NB4 (cell line): ENCODE measurements at regions not wholly inside any gene's neighbourhood (a gene's known extent, or its start where the extent isn't known, plus 50 kb on each side); places are given as distances from the start of the nearest gene placed in this dataset.

Experiments
- DNase-seq: peaks from one replicate; pipeline ENCODE4 v3.0.0; 2010; ENCODE audit warnings: low read depth
- H3K4me3 ChIP-seq: one replicate; pipeline ENCODE4 v1.5.1; 2011; ENCODE audit warnings: mild to moderate bottlenecking, low read depth, low read length, moderate library complexity
- MYC ChIP-seq: IDR thresholded peaks from 2 replicates; pipeline ENCODE4 v1.6.1; 2011; ENCODE audit warnings: low read depth, low read length
- POLR2A ChIP-seq: IDR thresholded peaks from 2 replicates; pipeline ENCODE4 v1.6.1; 2011; ENCODE audit warnings: mild to moderate bottlenecking; ENCODE audit not compliant: insufficient read length; ENCODE audit errors: extremely low read depth
- TF ChIP-seq, protein P1 (sequence below): IDR thresholded peaks from 2 replicates; pipeline ENCODE4 v1.6.1; 2011; ENCODE audit warnings: low read depth, low read length
- TF ChIP-seq, protein P2 (sequence below): IDR thresholded peaks from one replicate; pipeline ENCODE4 v1.5.1; 2012; ENCODE audit warnings: low read depth, low read length

DNA sequence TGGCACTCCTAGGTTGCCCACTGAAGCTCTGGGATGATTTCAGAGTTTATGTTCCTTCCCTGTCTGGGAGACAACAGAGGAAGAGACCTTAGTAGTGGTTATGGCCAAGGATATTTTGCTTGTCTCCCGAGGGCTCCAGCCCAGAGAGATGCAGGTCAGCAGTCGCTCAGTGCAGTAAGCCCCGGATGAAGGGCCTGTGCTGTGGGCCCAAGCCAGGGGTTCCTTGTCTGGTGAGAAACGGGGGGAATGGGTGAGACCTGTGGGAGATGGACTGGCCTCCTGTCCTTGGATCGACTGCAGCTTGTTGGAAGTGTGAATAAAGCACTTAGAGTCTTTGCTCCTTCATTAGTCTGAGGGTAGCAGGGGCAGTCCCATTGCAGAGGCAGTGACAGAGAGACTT lies 260.7 kb upstream of the RIOK2 start:
- TF ChIP-seq MYC, result no peak
- TF ChIP-seq POLR2A, result no peak
- TF ChIP-seq, protein P1, sequence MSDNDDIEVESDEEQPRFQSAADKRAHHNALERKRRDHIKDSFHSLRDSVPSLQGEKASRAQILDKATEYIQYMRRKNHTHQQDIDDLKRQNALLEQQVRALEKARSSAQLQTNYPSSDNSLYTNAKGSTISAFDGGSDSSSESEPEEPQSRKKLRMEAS, result no peak
- TF ChIP-seq, protein P2, sequence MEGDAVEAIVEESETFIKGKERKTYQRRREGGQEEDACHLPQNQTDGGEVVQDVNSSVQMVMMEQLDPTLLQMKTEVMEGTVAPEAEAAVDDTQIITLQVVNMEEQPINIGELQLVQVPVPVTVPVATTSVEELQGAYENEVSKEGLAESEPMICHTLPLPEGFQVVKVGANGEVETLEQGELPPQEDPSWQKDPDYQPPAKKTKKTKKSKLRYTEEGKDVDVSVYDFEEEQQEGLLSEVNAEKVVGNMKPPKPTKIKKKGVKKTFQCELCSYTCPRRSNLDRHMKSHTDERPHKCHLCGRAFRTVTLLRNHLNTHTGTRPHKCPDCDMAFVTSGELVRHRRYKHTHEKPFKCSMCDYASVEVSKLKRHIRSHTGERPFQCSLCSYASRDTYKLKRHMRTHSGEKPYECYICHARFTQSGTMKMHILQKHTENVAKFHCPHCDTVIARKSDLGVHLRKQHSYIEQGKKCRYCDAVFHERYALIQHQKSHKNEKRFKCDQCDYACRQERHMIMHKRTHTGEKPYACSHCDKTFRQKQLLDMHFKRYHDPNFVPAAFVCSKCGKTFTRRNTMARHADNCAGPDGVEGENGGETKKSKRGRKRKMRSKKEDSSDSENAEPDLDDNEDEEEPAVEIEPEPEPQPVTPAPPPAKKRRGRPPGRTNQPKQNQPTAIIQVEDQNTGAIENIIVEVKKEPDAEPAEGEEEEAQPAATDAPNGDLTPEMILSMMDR, result no peak
- H3K4me3 ChIP-seq, result no peak overlapping the region
- no peak for DNase-seq

DNA sequence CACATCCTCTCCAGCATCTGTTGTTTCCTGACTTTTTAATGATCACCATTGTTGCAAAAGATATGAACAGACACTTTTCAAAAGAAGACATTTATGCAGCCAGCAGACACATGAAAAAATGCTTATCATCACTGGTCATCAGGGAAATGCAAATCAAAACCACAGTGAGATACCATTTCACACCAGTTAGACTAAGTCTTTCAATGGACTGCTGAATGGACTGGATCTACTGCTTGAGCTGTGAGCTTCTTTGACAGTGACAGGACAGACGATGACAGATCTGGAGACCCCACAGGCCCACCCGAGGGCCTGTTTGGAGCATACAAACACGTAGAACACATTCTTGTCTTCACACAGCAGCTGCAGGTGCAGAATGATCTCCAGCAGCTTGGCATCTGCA lies 266.1 kb upstream of the RIOK2 start:
- H3K4me3 ChIP-seq, result no peak overlapping the region
- no peak for DNase-seq
- TF ChIP-seq MYC (no peak), POLR2A (no peak)
- TF ChIP-seq, protein P2, result no peak
- TF ChIP-seq, protein P1, result no peak

- no peak for TF ChIP-seq POLR2A
- TF ChIP-seq, protein P2, result no peak
- DNase-seq, result no peak
- H3K4me3 ChIP-seq, result no peak overlapping the region
Observed at GRCh38 chr5:97452646-97453045, 269.6 kb upstream of the RIOK2 start.

DNA sequence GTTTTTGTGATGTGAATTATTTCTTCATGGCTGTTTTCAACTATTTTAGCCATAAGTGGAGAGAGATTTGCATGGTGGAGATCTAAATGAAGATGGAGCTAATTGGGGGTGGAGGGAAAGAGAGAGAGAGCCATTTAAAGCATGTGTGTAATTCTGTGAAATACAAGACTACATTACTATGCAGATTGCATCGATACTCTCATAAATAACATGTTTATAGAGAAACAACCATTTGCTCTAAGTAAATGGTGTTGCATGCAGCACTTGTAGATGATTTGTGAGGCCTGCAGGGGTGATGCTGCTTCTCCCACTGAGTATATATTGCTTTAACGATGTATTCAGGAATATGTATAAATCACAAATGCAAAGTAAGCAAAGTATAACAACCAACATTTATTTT lies 270.2 kb upstream of the RIOK2 start:
- no peak overlapping the region for H3K4me3 ChIP-seq
- no peak for DNase-seq
- TF ChIP-seq, protein P2, result no peak
- TF ChIP-seq, protein P1, result no peak

- H3K4me3 ChIP-seq, result no peak overlapping the region
- TF ChIP-seq POLR2A, result no peak
- TF ChIP-seq MYC, result no peak
- TF ChIP-seq, protein P1, result no peak
- TF ChIP-seq, protein P2, result no peak
- no peak for DNase-seq
Observed at GRCh38 chr5:97454015-97454414, 271.0 kb upstream of the RIOK2 start.

DNA sequence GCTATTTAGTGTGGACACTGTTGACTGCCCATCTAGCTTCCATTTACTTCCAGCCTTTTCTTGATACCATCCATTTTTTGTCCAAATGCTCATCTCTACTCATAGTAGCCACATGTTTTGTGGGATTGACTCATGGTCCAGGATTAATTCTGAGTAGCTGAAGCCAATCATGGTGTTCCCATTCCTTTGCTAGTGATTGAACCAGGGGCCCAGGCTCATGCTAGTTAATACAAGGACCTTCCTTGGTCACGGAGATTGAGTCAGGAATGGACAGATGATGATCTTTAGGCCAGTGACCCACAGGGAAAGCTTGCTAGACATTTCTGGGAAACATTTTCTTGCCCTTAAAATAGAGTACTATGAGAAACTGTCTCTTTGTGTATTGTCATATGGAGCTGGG lies 272.9 kb upstream of the RIOK2 start:
- H3K4me3 ChIP-seq, result no peak overlapping the region
- DNase-seq, result no peak
- TF ChIP-seq POLR2A (no peak), MYC (no peak)
- TF ChIP-seq, protein P2, result no peak
- TF ChIP-seq, protein P1, result no peak
